ENCODE measurements at regions not wholly inside any gene's neighbourhood (a gene's known extent, or its start where the extent isn't known, plus 50 kb on each side); places are given as distances from the start of the nearest gene placed in this dataset.
A peak's percentile ranks its signal among the peaks of the same experiment; 100 is the strongest.

DNA sequence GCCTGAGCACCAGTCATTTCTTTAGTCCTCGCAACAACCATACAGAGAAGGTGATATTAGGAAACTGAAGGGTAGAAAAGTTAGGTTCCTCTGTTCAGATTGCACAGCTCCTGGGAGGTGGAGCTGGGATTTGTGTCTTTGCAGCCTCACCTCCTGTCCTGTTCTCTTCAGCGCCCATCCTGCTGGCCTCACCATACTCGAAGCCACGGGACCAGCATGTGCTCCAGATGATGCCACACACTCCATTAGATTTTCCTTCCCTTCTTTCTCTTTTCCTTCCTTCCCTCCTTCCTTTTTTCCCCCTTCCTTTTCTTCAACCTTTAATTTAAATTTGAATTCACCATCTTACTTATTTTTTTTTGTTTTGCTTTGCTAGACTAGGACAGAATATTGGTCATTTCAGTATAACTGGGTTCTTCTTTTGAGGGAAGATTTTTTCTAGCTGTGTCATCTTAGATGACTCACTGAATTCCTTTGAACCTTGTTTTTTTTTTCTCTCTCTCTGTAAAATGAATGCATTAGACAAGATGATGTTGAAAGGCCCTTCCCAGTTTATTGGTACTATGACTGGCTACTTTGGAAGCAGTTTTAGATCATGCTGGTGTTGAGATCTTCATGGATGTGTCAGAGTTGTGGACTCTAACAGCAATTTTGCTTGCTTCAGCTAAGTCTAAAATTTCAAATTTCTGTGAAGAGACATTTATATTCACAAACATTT lies 662.5 kb upstream of the TENM4 start:
- DNase-seq (ENCODE audit: low read depth, low spot score) = peak; percentile 73

DNA sequence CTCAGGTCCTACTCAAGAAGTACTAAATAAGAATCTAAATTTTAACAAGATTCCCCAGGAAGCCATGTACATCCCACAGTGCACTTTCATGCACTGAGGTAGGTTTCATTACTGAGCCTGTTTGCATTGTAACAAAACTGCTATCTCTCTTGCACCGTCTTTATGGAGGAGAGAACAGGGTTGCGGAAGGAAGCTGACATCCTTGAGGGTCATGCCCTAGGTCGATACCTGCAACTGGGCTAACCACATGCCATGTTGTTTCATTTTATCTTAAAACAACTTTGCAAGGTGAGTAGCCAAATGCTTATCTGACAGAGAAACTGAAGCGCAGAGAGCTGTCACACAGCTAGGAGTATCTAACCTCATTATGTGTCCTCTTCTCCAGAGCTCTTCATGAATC lies 656.3 kb upstream of the TENM4 start:
- no peak for DNase-seq (ENCODE audit: low read depth, low spot score)

DNA sequence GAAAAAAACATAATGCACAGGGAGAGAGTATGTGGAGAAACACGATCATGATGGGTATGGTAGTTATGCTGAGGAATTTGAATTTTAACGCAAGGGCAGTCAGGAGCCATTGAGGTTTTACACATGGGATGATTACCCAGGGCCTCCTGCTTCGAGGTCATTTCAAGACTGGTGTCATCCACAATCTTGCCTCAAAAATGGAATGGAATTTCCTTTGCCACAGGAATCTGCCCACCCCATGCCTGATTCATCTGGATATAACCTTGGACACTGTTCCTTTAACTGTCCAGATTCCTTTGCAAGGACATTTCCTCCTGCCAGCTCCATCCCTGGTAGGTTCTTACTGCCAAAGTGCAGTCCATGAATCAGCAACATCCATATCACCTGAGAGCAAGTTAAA lies 655.9 kb upstream of the TENM4 start:
- DNase-seq (ENCODE audit: low read depth, low spot score) = peak; percentile 88

DNA sequence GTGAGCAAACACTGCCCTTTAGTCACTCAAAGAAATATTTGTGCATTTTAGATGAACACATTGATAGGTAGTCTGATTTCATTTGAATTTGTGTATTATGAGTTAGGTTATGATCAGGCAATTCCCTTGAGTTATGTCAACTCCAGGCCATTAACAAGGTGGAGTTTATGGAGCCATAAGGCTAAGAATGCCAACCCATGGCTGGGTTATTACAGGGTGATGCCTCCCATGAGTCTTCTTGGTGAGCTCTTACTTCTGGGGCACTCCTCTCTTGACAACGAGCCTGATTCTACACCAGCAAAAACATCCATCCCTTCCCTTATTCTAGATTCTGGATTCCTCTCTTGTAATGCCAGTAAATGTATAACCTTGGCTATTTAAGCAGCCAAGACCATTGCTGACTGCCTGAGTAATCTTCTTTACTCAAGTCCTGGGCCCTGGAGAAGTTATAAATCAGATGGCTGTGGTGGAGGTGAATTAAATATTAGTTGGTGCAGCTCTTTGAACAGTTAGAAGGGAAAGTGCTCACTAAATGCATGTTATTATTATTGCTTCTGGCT lies 645.7 kb upstream of the TENM4 start:
- DNase-seq (ENCODE audit: low read depth, low spot score) = no peak

DNA sequence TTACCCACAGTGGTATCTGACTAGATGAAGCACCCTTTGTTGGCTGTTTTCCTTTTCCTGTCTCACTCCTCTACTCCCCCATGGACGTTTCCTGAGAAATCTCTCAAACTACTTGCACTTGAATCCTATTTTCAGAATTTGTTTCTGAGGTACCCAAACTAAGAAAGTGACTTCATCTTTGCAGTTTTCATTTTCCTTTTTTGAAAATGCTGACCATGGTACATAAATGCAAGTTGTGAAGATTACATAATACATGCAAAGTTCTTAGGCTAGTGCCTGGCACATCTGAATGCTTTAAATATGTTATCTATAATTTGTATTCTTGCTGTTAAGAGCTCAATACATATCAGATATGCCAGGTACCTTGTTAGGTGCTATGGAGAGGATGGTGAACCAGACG lies 644.7 kb upstream of the TENM4 start:
- DNase-seq (ENCODE audit: low read depth, low spot score) = no peak

DNA sequence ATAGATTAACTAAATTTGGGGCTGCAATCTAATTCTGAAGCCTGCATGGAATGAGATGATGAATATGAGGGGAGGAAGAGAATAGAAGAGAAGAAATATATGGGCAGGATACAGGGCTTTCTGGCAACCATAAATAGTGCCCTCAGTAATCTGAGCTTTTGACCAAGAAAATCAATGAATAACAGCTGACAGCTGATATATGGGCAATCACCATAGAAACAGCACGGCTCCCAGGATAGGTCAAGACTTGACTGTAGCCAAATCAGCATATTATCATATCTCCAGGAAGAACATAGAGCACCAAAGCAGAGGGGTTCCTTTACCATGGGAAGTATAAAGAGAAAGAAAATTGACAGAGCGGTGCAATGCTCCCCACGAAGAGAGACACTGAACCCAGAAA lies 643.8 kb upstream of the TENM4 start:
- no peak for DNase-seq (ENCODE audit: low read depth, low spot score)

DNA sequence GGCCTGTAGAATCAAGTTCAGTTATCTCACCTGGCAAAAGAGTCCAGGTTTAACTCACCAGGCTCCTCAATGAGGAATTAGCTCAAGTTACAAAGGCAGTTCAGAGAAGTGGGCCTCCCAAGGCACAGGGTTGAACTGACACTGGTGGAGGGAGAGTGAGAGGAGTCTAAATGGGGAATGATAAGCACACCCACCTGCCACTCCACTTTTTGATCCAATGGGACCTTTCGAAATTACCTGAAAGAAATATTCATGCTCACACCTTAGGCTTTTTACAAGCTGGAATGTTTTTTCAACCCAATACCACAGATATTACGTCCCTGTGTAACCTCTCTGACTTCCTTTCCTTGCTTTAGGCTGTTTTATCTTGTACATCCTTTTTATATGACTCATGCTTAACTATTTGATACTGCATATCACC lies 642.7 kb upstream of the TENM4 start:
- DNase-seq (ENCODE audit: low read depth, low spot score) = no peak

DNA sequence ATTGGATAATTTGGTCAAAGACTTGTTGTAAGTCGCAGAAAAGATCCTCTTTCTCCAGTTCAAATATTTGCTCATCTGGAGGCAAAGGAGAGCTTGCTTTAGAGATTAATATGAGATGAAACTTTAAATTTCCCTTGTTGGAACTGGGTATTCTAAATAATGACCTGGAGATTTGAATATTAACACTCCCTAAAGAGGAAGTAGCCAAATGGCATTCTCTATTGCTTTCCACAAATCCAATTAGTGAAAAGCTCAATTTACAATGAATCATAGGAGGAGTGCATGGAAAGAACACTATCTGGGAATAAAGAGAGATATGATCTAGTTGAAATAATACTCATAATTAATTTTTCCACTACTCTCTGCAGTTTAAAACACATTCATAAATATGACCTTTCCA lies 641.6 kb upstream of the TENM4 start:
- no peak for DNase-seq (ENCODE audit: low read depth, low spot score)

DNA sequence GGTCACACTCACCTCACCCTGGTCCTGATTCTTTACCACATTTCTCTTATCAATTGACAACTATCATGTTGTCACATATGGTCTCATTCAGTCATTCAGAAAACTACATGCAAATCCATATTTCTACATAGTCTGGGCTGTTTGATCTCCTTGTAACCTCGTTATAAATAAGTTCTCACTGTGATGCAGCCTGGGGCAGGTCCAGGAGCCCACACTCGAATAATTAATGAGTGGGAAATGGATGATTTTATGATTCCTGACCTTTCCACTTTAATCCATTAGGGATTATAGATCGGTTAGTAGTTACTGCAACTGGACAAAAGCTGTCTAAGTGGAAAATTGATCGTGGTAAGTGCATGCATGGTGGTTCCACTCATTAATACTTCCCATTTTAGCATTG lies 636.3 kb upstream of the TENM4 start:
- DNase-seq (ENCODE audit: low read depth, low spot score) = no peak

DNA sequence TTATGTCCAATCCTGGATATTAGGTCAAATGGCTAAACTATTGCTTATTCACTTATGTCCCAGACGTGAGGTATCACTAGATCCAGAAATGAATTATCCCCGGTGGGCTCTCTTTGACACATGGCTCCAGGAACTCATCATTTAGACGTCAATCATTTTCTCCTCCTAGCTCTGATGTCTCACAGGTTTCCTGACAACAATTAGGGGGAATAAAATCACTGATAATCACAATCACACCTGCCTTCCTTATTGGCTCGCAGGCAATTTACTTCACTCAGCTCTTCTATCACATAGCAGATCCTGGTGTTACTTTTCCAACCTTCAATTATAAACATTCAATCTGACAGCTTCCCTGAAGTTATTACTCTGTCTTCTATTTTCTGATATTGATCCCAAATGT lies 634.0 kb upstream of the TENM4 start:
- DNase-seq (ENCODE audit: low read depth, low spot score) = no peak

DNA sequence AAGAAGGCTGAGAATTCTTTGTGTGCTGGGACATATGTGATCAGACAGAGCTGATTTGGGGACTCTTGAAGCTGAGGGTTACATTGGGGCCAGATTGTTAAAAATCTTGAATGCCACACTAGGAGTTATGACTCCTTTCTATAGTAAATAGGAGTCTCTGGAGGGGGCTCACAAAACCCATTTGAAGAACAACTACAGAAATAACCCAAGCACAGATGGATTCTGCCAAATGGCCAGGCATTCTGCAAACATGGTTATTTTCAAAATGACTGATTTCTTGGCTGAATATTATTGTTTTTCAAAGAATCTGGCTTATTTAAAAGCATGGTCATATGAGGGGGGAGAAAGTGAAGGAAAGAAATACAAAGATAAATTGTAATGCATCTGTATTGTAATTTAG lies 625.5 kb upstream of the TENM4 start:
- no peak for DNase-seq (ENCODE audit: low read depth, low spot score)

DNA sequence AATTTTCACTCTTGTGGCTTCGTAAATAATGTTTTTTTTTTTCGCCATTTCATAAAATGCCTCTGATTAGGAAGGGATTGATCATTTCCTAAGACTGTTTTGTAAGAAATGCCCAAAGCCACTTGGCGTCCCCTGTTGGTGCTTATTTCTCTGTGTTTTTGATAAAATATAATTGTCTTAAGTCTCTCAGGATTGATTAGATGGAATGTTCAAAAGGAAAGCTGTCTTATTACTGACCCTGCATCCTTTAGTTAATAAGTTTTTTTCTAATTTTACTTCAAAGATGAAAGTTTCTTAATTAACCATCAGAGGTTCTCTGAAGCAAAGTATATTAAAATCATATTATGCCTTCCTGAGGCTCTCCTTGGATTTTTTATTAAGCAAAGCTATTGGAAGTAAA lies 624.3 kb upstream of the TENM4 start:
- DNase-seq (ENCODE audit: low read depth, low spot score) = no peak

DNA sequence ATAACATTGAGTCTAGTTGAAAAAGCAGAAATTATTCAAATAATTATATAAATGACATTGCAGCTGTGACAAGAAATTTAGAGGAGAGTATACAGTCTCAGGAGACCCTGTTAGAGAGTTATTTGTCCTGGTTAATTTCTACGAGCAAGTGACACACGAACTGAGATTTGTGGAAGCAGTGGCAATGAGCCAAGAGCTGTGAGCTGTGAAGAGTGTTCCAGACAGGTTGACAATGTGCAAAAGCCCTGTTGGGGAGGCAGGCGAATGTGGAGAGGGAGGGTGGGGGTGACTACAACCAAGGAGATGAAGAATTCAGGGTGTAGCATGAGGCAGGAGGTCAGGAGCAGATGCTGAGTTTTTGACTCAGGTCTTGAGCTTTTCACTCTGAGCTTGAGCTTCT lies 620.2 kb upstream of the TENM4 start:
- DNase-seq (ENCODE audit: low read depth, low spot score) = no peak

DNA sequence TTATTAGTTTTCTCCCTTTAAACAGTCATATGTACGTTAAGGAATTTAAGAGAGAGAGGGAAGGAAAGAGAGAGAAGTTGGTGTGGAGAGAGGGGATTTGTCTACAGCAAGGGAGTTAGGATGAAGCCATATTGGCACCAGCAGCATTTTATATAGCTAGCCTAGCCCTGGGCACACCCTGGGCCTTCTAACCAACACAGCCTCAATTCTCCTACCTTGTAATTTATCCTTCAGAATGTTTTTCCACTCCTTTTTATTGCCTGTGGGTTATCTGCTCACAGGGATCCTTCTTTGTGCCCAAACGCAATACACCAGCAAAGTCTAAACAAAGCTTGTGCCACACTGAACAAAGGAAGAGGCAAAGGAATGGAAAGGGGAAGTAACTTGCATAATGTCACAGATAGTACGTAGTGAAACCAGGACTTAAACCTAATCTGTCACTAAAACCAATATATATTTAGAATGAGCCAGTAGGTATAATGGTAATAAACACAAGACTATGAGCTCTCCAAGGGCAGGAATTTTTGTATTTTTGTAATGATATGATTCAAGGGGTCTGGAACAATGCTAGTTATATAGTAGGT lies 613.8 kb upstream of the TENM4 start:
- DNase-seq (ENCODE audit: low read depth, low spot score) = no peak

DNA sequence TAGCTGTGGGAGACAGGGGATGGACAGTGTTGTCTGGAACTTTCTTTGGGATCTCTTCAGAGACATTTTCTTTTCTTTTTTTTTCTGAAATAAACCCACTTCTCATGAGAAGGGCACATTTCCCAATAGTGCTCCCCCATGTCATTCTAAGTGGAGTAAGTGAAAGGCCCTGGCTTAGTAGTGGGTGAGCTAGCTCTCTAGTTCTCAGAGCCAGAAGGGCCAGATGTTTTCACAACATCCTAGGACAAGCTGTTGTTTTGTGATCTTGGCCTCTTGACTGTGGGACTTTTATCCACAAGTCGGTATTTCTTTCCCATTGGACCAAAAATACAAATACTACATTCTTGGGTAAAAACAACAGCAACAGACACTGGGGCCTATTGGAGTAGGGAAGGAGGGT lies 607.7 kb upstream of the TENM4 start:
- DNase-seq (ENCODE audit: low read depth, low spot score) = no peak

DNA sequence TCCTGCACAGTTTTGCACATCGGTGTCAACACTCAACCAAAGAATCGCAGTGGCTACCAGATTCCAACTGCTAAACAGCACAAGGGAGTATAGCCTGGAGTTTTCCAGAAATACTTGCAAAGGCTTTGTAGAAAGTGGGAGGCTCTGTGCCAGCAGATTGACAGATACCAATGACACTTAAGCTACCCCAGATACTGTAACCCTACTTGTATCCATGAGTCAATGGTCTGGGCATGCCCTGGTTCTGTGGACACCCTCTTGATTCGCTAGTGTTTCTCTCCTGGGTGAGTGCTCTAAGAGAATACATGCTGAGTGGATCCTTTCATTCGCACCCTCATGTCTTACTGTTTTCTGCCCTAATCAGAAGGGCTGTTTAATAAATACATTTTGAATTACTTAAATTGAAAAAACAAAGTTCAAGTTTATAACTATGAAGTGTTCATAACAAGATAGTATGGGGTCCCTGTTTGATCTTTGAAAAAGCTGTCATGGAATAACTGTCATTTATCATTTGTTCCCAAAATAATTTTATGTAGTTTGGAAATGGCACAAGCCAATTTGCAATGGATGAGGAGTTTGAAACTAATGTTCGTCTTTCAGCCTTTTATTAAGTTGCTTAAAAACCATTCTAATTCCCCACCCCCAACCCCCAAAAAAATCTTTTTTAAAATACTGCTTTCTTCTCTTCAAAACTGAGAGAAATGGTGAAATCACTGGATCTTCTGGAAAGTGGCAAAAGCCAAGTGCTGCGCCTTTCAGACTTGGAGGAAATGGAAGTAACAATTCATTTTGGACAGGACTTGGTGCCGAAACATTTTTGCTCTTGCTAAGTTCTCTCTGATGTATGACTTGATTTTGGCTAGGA lies 600.5 kb upstream of the TENM4 start:
- peak; percentile 4 for DNase-seq (ENCODE audit: low read depth, low spot score)

DNA sequence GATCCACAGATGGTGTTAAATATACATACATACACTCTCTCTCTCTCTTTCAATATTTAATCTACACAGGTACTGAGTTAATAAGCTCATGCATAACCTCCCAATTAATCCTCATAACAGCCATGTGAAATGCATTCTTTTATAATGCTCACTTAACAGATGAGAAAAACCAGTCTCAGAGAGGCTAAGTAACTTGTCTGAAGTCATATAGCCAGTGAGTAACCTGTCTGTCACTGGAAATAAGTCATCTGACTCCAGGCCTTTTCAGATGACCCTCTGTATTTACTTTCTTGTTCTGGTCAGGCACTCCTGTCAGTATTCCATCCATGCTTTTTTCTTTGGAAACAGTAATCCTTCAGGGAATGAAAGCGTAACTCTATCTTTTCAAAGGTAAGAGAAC lies 594.0 kb upstream of the TENM4 start:
- no peak for DNase-seq (ENCODE audit: low read depth, low spot score)

DNA sequence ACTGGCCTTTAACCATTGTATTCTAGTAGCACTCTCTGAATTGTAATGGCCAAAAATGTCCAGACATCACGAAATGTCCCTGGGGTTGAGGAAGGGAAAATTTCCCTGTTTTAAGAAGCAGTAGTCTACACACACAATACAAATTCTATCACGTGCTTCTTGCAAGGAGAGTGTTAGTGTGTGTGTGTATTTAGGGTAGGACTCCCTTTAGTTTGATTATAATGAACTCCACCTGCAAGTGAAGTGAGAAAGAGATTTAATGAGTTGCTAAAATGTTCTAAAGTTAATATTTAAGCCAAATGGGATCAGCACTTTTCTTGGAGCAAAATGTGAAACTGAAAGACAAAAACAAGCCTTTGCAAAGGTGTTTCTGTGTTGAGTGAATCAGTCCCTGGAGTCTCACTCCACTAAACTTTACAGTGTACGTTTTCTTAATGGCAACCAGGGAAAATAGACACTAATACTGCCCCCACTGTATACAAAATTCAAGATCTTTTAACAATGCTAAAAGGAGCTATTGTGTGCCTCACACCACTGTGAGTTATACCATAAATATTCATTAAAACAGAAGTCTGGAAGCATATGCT lies 590.3 kb upstream of the TENM4 start:
- no peak for DNase-seq (ENCODE audit: low read depth, low spot score)

DNA sequence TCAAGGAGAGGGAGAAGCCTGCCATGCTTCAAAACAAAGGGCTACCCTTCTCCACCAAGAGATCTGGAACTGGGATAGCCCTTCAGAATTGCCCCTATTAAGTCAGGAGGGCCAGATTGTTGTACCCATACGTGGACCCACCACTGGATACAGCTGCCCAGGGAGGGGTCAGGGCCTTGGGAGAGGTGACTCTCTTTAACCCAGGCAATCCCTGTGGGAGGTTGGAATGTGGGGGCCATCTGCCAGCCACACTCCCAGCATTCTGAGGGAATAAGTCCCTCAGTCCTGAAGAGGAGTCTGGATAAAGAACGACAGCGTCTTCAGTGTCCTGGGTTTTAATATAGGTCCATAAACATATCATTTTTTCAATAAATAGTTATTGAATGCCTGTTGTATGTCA lies 588.2 kb upstream of the TENM4 start:
- DNase-seq (ENCODE audit: low read depth, low spot score) = no peak

DNA sequence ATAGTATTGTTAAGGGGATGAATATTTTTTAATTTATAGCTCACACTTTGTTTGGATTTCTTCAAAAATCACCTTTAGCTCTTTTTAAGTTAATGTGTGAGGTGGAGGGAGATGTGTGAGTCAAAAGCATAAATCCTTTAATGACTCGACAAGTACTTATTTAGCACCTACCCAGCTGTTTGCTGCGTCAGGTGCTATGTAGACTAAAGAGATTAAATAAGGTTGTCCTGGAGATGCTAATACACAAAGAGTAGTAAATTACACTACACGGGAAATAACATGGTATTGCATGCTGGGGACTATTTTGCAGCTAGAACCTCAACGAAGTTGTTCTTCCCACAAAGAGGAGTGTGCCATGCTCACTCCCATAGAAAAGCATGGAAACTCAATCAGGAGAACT lies 583.3 kb upstream of the TENM4 start:
- DNase-seq (ENCODE audit: low read depth, low spot score) = no peak

DNA sequence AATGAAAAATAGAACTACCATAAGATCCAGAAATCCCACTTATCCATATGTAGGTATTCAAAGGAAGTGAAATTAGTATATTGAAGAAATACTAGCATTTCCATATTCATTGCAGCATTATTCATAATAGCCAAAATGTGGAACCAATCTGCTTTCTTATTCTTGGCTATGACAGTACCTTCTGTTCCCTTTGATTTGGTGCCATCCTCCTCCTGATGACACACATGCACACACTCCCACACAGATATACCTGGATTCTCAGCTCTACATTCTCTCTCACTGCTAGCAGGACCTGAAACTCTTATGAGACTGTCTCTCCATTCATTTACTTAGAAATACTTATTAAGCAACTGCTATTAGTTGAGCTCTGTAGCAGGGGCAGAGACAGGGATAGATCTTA lies 582.6 kb upstream of the TENM4 start:
- no peak for DNase-seq (ENCODE audit: low read depth, low spot score)

DNA sequence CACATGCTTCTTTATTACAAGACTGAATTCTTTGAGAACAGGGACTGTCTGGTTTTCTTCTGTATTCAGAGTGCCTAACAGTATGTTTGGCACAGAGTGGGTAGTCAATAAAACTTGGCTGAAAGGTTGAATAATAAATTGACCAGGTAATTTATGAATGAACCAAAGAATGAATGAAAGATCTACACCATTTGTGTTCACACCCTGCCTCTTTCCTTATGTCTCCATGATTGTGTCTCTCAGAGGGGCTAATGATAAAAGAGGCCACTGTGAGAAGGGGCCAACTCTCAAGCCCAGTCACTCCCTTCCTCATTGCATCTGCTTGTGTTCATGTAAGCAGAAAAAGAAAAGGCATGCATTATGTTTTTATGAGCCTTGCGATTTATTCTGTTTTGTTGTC lies 569.7 kb upstream of the TENM4 start:
- DNase-seq (ENCODE audit: low read depth, low spot score) = no peak
